Ishikawa (cell line): ENCODE measurements at regions not wholly inside any gene's neighbourhood (a gene's known extent, or its start where the extent isn't known, plus 50 kb on each side); places are given as distances from the start of the nearest gene placed in this dataset.

ENCODE experiments used
- CEBPB ChIP-seq: IDR thresholded peaks from 2 replicates; pipeline ENCODE4 v1.6.1; 2012
- CREB1 ChIP-seq: IDR thresholded peaks from 2 replicates; pipeline ENCODE4 v1.6.1; 2012; ENCODE audit warnings: low read depth
- EGR1 ChIP-seq: IDR thresholded peaks from 2 replicates; pipeline ENCODE4 v1.6.1; 2012
- EP300 ChIP-seq: IDR thresholded peaks from 2 replicates; pipeline ENCODE4 v1.6.1; 2012; ENCODE audit warnings: borderline replicate concordance
- FOXM1 ChIP-seq: IDR thresholded peaks from 2 replicates; pipeline ENCODE4 v1.6.1; 2012; ENCODE audit warnings: low read depth, borderline replicate concordance
- NFIC ChIP-seq: IDR thresholded peaks from 2 replicates; pipeline ENCODE4 v1.6.1; 2012
- RAD21 ChIP-seq: IDR thresholded peaks from 2 replicates; pipeline ENCODE4 v1.6.1; 2012; ENCODE audit warnings: low read depth
- REST ChIP-seq: IDR thresholded peaks from 2 replicates; pipeline ENCODE4 v1.6.1; 2012; ENCODE audit warnings: low read depth, mild to moderate bottlenecking
- TAF1 ChIP-seq: IDR thresholded peaks from 2 replicates; pipeline ENCODE4 v1.6.1; 2012; ENCODE audit warnings: low read depth, mild to moderate bottlenecking
- TCF12 ChIP-seq: IDR thresholded peaks from 2 replicates; pipeline ENCODE4 v1.6.1; 2012; ENCODE audit warnings: low read depth
- TEAD4 ChIP-seq: IDR thresholded peaks from 2 replicates; pipeline ENCODE4 v1.6.1; 2012
- USF1 ChIP-seq: IDR thresholded peaks from 2 replicates; pipeline ENCODE4 v1.6.1; 2012
- YY1 ChIP-seq: IDR thresholded peaks from 2 replicates; pipeline ENCODE4 v1.6.1; 2012; ENCODE audit warnings: low read depth
- ZBTB7A ChIP-seq: IDR thresholded peaks from 2 replicates; pipeline ENCODE4 v1.6.1; 2012; ENCODE audit warnings: low read depth
- TF ChIP-seq, protein P1 (sequence below): IDR thresholded peaks from 2 replicates; pipeline ENCODE4 v1.6.1; 2012

DNA sequence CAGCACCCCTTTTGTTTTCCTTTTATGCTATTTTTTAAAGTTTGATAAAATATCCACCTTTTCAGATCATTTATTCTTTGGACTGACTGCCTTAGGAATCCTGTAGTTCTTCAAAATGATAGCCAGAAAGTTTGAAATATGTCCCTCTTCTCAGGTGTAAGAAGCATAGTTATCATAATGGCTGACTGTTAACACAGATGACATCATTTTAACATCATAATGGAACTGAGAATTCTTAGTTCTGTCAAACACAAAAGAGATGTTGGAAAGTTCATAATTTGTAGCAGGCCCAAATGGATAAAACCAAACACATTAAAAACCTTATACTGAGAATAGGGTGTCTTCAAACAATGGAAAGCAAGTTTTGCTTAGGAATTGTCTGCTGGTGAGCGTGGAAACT, 1254.4 kb downstream of the ADGRL3 start:
- TF ChIP-seq USF1 = no peak
- TF ChIP-seq CREB1 = no peak
- TF ChIP-seq TCF12 = no peak
- no peak for TF ChIP-seq YY1
- TF ChIP-seq REST = no peak
- TF ChIP-seq NFIC = no peak
- TF ChIP-seq EGR1 = no peak
- TF ChIP-seq, protein P1, sequence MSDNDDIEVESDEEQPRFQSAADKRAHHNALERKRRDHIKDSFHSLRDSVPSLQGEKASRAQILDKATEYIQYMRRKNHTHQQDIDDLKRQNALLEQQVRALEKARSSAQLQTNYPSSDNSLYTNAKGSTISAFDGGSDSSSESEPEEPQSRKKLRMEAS = no peak
- TF ChIP-seq ZBTB7A = no peak
- TF ChIP-seq RAD21 = no peak
- no peak for TF ChIP-seq EP300

GRCh38 chr4:62450740-62451139, 1250.6 kb downstream of the ADGRL3 start:
- TF ChIP-seq ZBTB7A = no peak
- no peak for TF ChIP-seq CEBPB
- no peak for TF ChIP-seq FOXM1
- TF ChIP-seq YY1 = no peak
- no peak for TF ChIP-seq NFIC
- no peak for TF ChIP-seq TAF1
- no peak for TF ChIP-seq TEAD4
- TF ChIP-seq TCF12 = no peak
- TF ChIP-seq REST = no peak
- TF ChIP-seq EGR1 = no peak
- no peak for TF ChIP-seq EP300

DNA sequence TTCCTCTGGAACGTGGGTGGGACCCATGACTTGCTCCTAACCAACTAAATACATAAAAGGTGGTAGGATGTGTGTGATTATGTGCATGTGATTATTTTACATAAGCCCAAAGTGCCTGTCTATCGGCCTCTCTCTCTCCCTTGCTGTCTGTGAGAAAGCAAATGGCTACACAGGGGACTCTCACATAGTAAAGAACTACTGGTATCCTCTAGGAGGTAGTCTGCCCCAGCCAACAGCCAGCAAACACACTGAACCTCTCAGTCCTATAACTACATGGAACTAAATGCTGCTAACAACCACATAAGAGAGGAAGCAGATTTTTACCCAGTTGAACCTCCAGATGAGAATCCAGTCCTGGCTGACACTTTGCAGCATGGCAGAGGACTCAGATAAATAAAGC, 1249.4 kb downstream of the ADGRL3 start:
- TF ChIP-seq YY1 = no peak
- no peak for TF ChIP-seq CREB1
- no peak for TF ChIP-seq TEAD4
- TF ChIP-seq NFIC = no peak

GRCh38 chr4:62448911-62449310, 1248.8 kb downstream of the ADGRL3 start:
- TF ChIP-seq FOXM1 = no peak
- no peak for TF ChIP-seq EGR1
- no peak for TF ChIP-seq TCF12
- TF ChIP-seq, protein P1 = no peak
- TF ChIP-seq RAD21 = no peak
- TF ChIP-seq ZBTB7A = no peak
- no peak for TF ChIP-seq YY1
- TF ChIP-seq NFIC = no peak
- TF ChIP-seq CREB1 = no peak
- no peak for TF ChIP-seq TAF1
- TF ChIP-seq REST = no peak
- TF ChIP-seq EP300 = no peak
- no peak for TF ChIP-seq USF1
- TF ChIP-seq CEBPB = no peak
- TF ChIP-seq TEAD4 = no peak

DNA sequence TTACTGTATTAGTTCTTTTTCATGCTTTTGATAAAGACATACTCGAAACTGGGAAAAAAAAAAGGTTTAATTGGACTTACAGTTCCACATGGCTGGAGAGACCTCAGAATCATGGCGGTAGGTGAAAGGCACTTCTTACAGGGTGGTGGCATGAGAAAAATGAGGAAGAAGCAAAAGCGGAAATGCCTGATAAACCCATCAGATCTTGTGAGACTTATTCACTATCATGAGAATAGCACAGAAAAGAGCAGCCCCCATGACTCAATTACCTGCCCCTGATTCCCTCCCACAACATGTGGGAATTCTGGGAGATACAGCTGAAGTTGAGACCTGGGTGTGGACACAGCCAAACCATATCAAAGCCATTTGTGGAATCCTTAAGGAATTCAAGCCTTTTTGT, 1238.9 kb downstream of the ADGRL3 start:
- TF ChIP-seq REST (no peak), CREB1 (no peak)
